ENCODE measurements at regions not wholly inside any gene's neighbourhood (a gene's known extent, or its start where the extent isn't known, plus 50 kb on each side); places are given as distances from the start of the nearest gene placed in this dataset.
"Not testable (repeated sequence)": the region's sequence is repeated elsewhere in the genome, so short reads cannot be mapped to it uniquely, and the experiment has no call there.

- Histone ChIP-seq H3K9me3 (ENCODE audit: control insufficient read depth in 1 of 2, insufficient read depth in 1 of 2, low read length in 2 of 2) (peaks cover 0 to 7% of the 10 kb centered on the region in 2 experiments), H3K4me3 (ENCODE audit: low read length) (no peak overlapping the region), H3K27ac (ENCODE audit: low read depth in 1 of 2, low read length in 2 of 2) (no peak overlapping the region), H3K36me3 (ENCODE audit: insufficient read depth, low read length) (no peaks in the 10 kb centered on the region), H3K4me1 (ENCODE audit: insufficient read depth, low read length) (no peaks in the 10 kb centered on the region), H3K27me3 (ENCODE audit: control insufficient read depth in 1 of 2, insufficient read depth in 2 of 2, low read length in 2 of 2) (no peaks in the 10 kb centered on the region)
- Mint-ChIP-seq H3K4me3 (no peak overlapping the region), H3K27ac (no peak overlapping the region), H3K9me3 (peaks cover 6% of the 10 kb centered on the region), H3K36me3 (ENCODE audit: low read depth) (no peaks in the 10 kb centered on the region), H3K27me3 (no peaks in the 10 kb centered on the region), H3K4me1 (ENCODE audit: low read depth) (no peaks in the 10 kb centered on the region)
- ATAC-seq (ENCODE audit: poor library complexity): no peak
- no peak for DNase-seq
- TF ChIP-seq CTCF (IDR thresholded peaks at IDR 0.05): no peak
- POLR2A ChIA-PET: no interaction called here
- CTCF ChIA-PET: no interaction called here
- intact Hi-C loops (cut with DNase I, micrococcal nuclease): no loop called here
Observed at GRCh38 chr4:57945298-57945697, 835.1 kb upstream of the IGFBP7 start.

GRCh38 chr4:57943682-57944081 is 833.5 kb upstream of the IGFBP7 start:
- ChIA-PET CTCF (no interaction called here), POLR2A (no interaction called here)
- Histone ChIP-seq H3K36me3 (ENCODE audit: insufficient read depth, low read length) (no peaks in the 10 kb centered on the region), H3K27me3 (ENCODE audit: control insufficient read depth in 1 of 2, insufficient read depth in 2 of 2, low read length in 2 of 2) (no peaks in the 10 kb centered on the region), H3K4me3 (ENCODE audit: low read length) (no peak overlapping the region), H3K4me1 (ENCODE audit: insufficient read depth, low read length) (no peaks in the 10 kb centered on the region), H3K27ac (ENCODE audit: low read depth in 1 of 2, low read length in 2 of 2) (no peak overlapping the region), H3K9me3 (ENCODE audit: control insufficient read depth in 1 of 2, insufficient read depth in 1 of 2, low read length in 2 of 2) (peaks cover 0 to 7% of the 10 kb centered on the region in 2 experiments)
- intact Hi-C loops (cut with DNase I, micrococcal nuclease): no loop called here
- no peak for ATAC-seq (ENCODE audit: poor library complexity)
- Mint-ChIP-seq H3K9me3 (peaks cover 8% of the 10 kb centered on the region), H3K36me3 (ENCODE audit: low read depth) (no peaks in the 10 kb centered on the region), H3K4me1 (ENCODE audit: low read depth) (no peaks in the 10 kb centered on the region), H3K27me3 (no peaks in the 10 kb centered on the region), H3K4me3 (no peak overlapping the region), H3K27ac (no peak overlapping the region)
- TF ChIP-seq CTCF (IDR thresholded peaks at IDR 0.05): no peak
- DNase-seq: no peak

- intact Hi-C loops (cut with DNase I, micrococcal nuclease); H3K4me3 Mint-ChIP-seq; POLR2A ChIA-PET; H3K27me3 Mint-ChIP-seq; CTCF ChIA-PET; H3K36me3 Mint-ChIP-seq (ENCODE audit: low read depth); ATAC-seq (ENCODE audit: poor library complexity); H3K27me3 ChIP-seq (ENCODE audit: control insufficient read depth in 1 of 2, insufficient read depth in 2 of 2, low read length in 2 of 2); H3K4me3 ChIP-seq (ENCODE audit: low read length); DNase-seq; H3K4me1 Mint-ChIP-seq (ENCODE audit: low read depth); H3K9me3 Mint-ChIP-seq; H3K36me3 ChIP-seq (ENCODE audit: insufficient read depth, low read length); H3K9me3 ChIP-seq (ENCODE audit: control insufficient read depth in 1 of 2, insufficient read depth in 1 of 2, low read length in 2 of 2); H3K27ac Mint-ChIP-seq; H3K27ac ChIP-seq (ENCODE audit: low read depth in 1 of 2, low read length in 2 of 2); H3K4me1 ChIP-seq (ENCODE audit: insufficient read depth, low read length): not testable (repeated sequence)
Observed at GRCh38 chr4:57937326-57937725, 827.1 kb upstream of the IGFBP7 start.

- ATAC-seq (ENCODE audit: poor library complexity) (no peak), DNase-seq (no peak)
- H3K27me3 Mint-ChIP-seq: no peaks in the 10 kb centered on the region
- CTCF ChIA-PET: no interaction called here
- no peak for TF ChIP-seq CTCF (IDR thresholded peaks at IDR 0.05)
- no peaks in the 10 kb centered on the region for H3K9me3 ChIP-seq (ENCODE audit: control insufficient read depth in 1 of 2, insufficient read depth in 1 of 2, low read length in 2 of 2)
- no peak overlapping the region for H3K4me3 Mint-ChIP-seq
- no peaks in the 10 kb centered on the region for H3K4me1 Mint-ChIP-seq (ENCODE audit: low read depth)
- H3K9me3 Mint-ChIP-seq: no peaks in the 10 kb centered on the region
- H3K27ac ChIP-seq (ENCODE audit: low read depth in 1 of 2, low read length in 2 of 2): no peak overlapping the region
- POLR2A ChIA-PET: no interaction called here
- no peak overlapping the region for H3K4me3 ChIP-seq (ENCODE audit: low read length)
- intact Hi-C loops (cut with DNase I, micrococcal nuclease): no loop called here
- H3K27me3 ChIP-seq (ENCODE audit: control insufficient read depth in 1 of 2, insufficient read depth in 2 of 2, low read length in 2 of 2): no peaks in the 10 kb centered on the region
- no peak overlapping the region for H3K27ac Mint-ChIP-seq
- H3K36me3 Mint-ChIP-seq (ENCODE audit: low read depth): no peaks in the 10 kb centered on the region
- no peaks in the 10 kb centered on the region for H3K36me3 ChIP-seq (ENCODE audit: insufficient read depth, low read length)
- no peaks in the 10 kb centered on the region for H3K4me1 ChIP-seq (ENCODE audit: insufficient read depth, low read length)
Observed at GRCh38 chr4:57926311-57926710, 816.1 kb upstream of the IGFBP7 start.

Measured in CD4-positive, alpha-beta T cell (primary cell).